BLaER1 treated with 17β-estradiol and CSF1 and Interleukin-3, amounts not matched to agents 10 nM and 100 nM (cell line): ENCODE measurements at regions not wholly inside any gene's neighbourhood (a gene's known extent, or its start where the extent isn't known, plus 50 kb on each side); places are given as distances from the start of the nearest gene placed in this dataset.

Experiments used
- H3K27ac ChIP-seq, 11 experiments: shearing (Covaris generic); formaldehyde crosslinking; 2 replicates each; pipeline ENCODE4 v1.8.1; 2022
- H3K27me3 ChIP-seq, 11 experiments: shearing (Covaris generic); formaldehyde crosslinking; 2 replicates each; pipeline ENCODE4 v1.8.1; 2022
- H3K36me3 ChIP-seq, 11 experiments: shearing (Covaris generic); formaldehyde crosslinking; 2 replicates each; pipeline ENCODE4 v1.8.1; 2022
- H3K4me1 ChIP-seq, 10 experiments: shearing (Covaris generic); formaldehyde crosslinking; 2 replicates each; pipeline ENCODE4 v1.8.1; 2022
- H3K4me2 ChIP-seq, 11 experiments: shearing (Covaris generic); formaldehyde crosslinking; 2 replicates each; pipeline ENCODE4 v1.8.1; 2022
- H3K4me3 ChIP-seq, 10 experiments: shearing (Covaris generic); formaldehyde crosslinking; 2 replicates each; pipeline ENCODE4 v1.8.1; 2022
- H3K9ac ChIP-seq, 11 experiments: shearing (Covaris generic); formaldehyde crosslinking; 2 replicates each; pipeline ENCODE4 v1.8.1; 2022
- H3K9me3 ChIP-seq, 11 experiments: shearing (Covaris generic); formaldehyde crosslinking; replicated peaks in 1 of 11; 2 replicates each; pipeline ENCODE4 v1.8.1; 2022
- H4K20me1 ChIP-seq, 11 experiments: shearing (Covaris generic); formaldehyde crosslinking; 2 replicates each; pipeline ENCODE4 v1.8.1; 2022
- Cebpa-rat ChIP-seq, 11 experiments: shearing (Covaris generic); IDR thresholded peaks; 2 replicates each; pipeline ENCODE4 v1.8.1; 2022

DNA sequence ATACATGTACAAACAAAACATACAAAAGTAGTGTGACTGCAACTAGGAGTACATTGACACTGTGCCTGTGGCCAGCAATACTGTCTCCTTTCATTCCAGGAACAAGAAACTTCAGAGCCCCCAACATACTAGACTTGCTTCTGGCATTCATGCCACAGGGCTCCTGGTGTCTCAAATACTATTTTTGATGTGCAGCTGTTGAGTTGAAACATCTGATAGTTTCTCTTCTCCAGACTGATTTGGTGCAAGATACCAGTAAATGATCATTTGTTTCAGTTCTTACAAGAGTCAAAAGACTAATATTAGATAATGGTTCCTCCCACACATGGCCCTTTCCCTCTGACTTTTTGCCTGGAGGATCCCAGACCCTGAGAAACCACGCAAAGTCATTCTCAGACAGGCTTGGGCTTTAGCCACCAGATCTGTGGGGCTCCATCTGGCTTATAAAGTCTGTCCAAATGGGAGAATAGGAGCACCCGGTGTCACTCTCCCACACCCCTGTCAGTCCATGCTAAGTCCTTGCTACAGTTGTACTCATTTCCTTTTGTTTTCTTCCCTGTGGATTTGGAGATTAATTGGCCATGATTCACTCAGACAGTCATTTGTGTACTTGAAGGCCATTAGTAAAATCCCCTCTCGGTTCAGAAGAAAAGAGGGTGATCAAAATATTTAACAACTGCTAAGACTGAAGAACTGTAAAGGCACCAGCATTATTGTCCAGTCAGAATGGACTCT is 163.5 kb upstream of the RUNX1 start:
- Histone ChIP-seq H3K27me3 (no peaks in the 10 kb centered on the region), H3K9ac (no peak overlapping the region), H3K4me2 (peak overlapping the region in 8 of 11 experiments; percentile 4 to 57 (median 26); a peak in 12 of 22 replicates), H4K20me1 (no peaks in the 10 kb centered on the region), H3K36me3 (no peaks in the 10 kb centered on the region; a peak in 1 of 22 replicates), H3K27ac (0 out of 22 replicates have a peak overlapping the region, but pooled peaks of 1 of the 11 experiments have one; percentile 14), H3K4me3 (no peak overlapping the region), H3K9me3 (peaks cover 14 to 59% (median 45%) of the 10 kb centered on the region in 11 experiments), H3K4me1 (peaks cover 0 to 43% (median 22%) of the 10 kb centered on the region in 10 experiments; a peak in 13 of 20 replicates)
- no peak for TF ChIP-seq Cebpa-rat (IDR thresholded peaks at IDR 0.05)

DNA sequence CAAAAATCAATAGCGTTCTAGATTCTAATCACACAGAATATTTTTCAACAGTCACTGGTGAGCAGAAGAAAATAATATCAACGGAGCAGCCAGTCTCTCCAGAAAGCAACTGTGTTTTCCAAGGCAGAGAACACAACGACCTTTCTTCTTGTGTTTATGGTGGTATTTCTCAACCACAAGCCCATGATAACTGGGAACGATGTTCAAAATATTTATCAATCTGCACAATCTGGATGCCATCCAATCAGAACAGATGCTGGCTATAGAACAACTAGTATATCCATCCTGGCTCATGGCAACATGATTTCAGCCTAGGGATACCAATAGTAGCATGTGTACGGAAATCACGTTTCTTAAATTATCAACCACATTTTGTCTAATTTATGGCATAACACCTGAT is 162.7 kb upstream of the RUNX1 start:
- no peaks in the 10 kb centered on the region; a peak in 1 of 22 replicates for H3K36me3 ChIP-seq
- no peak for TF ChIP-seq Cebpa-rat (IDR thresholded peaks at IDR 0.05)
- no peaks in the 10 kb centered on the region for H3K27me3 ChIP-seq
- no peak overlapping the region for H3K4me3 ChIP-seq
- peaks cover 7 to 51% (median 29%) of the 10 kb centered on the region in 10 experiments; a peak in 17 of 20 replicates for H3K4me1 ChIP-seq
- H3K4me2 ChIP-seq, result peak overlapping the region in 3 of 11 experiments; percentile 27 to 57 (median 27); a peak in 2 of 22 replicates
- H3K27ac ChIP-seq, result no peak overlapping the region
- H3K9me3 ChIP-seq, result peaks cover 14 to 67% (median 47%) of the 10 kb centered on the region in 11 experiments
- no peaks in the 10 kb centered on the region for H4K20me1 ChIP-seq
- H3K9ac ChIP-seq, result no peak overlapping the region

DNA sequence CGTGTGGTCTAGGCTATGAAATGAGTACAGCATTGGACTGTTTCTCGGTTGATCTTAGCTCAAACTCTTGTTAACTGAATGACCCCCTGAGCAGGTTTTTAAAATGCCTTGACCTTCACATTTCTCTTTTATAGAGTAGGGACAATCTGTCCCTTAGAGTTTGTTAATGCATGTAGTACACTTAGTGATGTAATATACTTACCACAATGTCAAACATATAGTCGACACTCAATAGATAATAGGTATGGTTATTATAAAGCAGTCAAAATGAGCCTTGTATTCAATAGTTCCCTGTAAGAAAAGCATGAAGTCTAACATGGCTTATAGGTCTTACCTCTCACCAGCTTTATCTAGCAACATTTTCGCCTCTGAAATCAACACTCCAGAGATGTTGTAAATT is 161.0 kb upstream of the RUNX1 start:
- Histone ChIP-seq H3K4me3 (no peak overlapping the region), H3K27me3 (no peaks in the 10 kb centered on the region), H3K9me3 (peaks cover 14 to 67% (median 48%) of the 10 kb centered on the region in 11 experiments), H4K20me1 (no peaks in the 10 kb centered on the region), H3K4me1 (peaks cover 24 to 57% (median 38%) of the 10 kb centered on the region in 10 experiments), H3K36me3 (no peaks in the 10 kb centered on the region; a peak in 1 of 22 replicates), H3K4me2 (no peak overlapping the region), H3K27ac (no peak overlapping the region), H3K9ac (no peak overlapping the region)
- TF ChIP-seq Cebpa-rat (IDR thresholded peaks at IDR 0.05), result no peak

DNA sequence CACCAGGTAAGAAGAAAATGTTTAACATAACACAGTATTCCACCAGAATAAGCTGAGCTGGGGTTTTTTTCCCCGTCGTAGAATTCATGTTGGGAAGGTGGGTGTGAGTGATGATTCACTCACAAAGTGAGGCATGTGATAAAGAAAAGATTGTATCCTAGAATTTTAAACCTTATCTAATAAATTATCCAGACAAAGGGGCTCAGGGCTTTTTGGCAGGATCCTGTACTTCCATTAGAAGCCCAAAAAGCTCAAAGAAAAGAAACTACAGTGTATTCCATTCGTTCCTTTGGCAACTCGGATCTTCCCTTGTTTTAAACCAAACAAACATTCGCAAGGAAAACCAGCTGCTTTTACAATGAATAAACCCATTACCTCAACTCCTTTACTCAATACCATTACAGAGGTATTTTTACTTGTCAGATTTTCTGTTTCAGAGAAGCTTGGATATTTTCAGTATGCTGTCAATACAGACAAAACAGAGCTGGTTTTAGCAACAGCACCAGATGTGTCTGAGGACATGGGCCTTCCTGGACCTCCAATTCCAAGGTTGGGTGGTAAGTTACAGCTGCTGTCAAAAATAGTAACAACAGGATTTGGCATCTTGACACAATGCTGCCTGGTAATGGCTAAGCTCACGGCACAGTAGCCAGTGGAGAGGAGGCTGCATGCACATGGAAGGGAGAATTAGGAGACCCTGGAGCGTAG is 159.9 kb upstream of the RUNX1 start:
- H3K9ac ChIP-seq, result no peak overlapping the region
- no peak overlapping the region for H3K27ac ChIP-seq
- no peak for TF ChIP-seq Cebpa-rat (IDR thresholded peaks at IDR 0.05)
- peaks cover 14 to 62% (median 48%) of the 10 kb centered on the region in 11 experiments for H3K9me3 ChIP-seq
- H3K4me1 ChIP-seq, result peaks cover 35 to 57% (median 44%) of the 10 kb centered on the region in 10 experiments
- no peak overlapping the region for H3K4me2 ChIP-seq
- H3K4me3 ChIP-seq, result no peak overlapping the region; a peak in 1 of 20 replicates
- no peaks in the 10 kb centered on the region for H3K27me3 ChIP-seq
- H3K36me3 ChIP-seq, result no peaks in the 10 kb centered on the region; a peak in 1 of 22 replicates
- H4K20me1 ChIP-seq, result no peaks in the 10 kb centered on the region

DNA sequence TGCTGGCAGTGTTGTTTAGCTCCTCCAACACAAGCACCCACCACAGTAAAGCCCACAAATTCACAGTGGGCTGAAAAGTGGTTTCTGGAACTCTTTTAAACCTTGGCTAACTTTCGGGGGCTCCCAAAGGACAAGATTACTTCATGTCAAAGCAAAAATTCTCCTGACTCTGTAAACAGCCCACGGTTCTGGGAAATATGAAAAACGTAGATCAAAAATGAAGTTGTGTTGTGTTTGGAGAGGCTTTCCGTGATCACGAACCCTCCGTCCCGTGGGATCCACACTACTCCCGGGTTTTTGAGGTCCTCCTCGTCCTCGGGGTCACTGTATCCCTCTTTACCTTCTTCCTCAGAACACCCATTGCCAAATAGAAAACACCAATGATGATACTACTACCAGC is 159.0 kb upstream of the RUNX1 start:
- Histone ChIP-seq H3K4me2 (peak overlapping the region in 2 of 11 experiments; percentile 1 to 8; a peak in 2 of 22 replicates), H3K4me1 (peaks cover 44 to 64% (median 50%) of the 10 kb centered on the region in 10 experiments), H3K9me3 (peaks cover 14 to 53% (median 41%) of the 10 kb centered on the region in 11 experiments), H3K27ac (no peak overlapping the region), H3K4me3 (no peak overlapping the region), H3K36me3 (no peaks in the 10 kb centered on the region; a peak in 1 of 22 replicates), H3K9ac (no peak overlapping the region), H4K20me1 (no peaks in the 10 kb centered on the region), H3K27me3 (no peaks in the 10 kb centered on the region)
- TF ChIP-seq Cebpa-rat (IDR thresholded peaks at IDR 0.05), result no peak

DNA sequence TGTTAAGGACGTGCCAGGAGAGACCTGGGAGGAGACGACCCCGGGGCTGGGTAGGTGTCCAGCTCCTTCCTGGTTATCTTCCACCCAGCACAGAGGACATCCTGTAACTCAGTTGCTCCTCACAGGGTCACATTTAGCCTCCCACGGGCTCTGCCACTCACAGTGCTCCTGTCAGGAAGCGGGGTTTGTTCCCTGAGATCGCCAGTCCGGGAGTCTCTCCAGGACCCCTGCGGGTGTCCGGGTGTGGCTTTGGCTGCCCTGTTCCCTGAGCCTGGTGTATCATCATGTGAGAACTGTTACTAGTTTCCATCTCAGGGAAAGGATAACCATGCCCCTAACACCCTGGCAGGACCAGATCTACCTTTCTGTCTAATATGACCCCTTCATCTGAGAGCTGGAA is 158.2 kb upstream of the RUNX1 start:
- Histone ChIP-seq H3K9ac (peak overlapping the region in 1 of 11 experiments; percentile 72; a peak in 1 of 22 replicates), H3K4me1 (peaks cover 40 to 58% (median 46%) of the 10 kb centered on the region in 10 experiments), H3K4me3 (peak overlapping the region in 1 of 10 experiments; percentile 3; a peak in 1 of 20 replicates), H3K27ac (peak overlapping the region in 7 of 11 experiments; percentile 21 to 85 (median 80); a peak in 11 of 22 replicates), H3K9me3 (peaks cover 14 to 48% (median 41%) of the 10 kb centered on the region in 11 experiments), H3K27me3 (no peaks in the 10 kb centered on the region), H4K20me1 (no peaks in the 10 kb centered on the region), H3K36me3 (no peaks in the 10 kb centered on the region; a peak in 1 of 22 replicates), H3K4me2 (peak overlapping the region in 9 of 11 experiments; percentile 77 to 88 (median 84); a peak in 17 of 22 replicates)
- TF ChIP-seq Cebpa-rat (IDR thresholded peaks at IDR 0.05), result no peak

DNA sequence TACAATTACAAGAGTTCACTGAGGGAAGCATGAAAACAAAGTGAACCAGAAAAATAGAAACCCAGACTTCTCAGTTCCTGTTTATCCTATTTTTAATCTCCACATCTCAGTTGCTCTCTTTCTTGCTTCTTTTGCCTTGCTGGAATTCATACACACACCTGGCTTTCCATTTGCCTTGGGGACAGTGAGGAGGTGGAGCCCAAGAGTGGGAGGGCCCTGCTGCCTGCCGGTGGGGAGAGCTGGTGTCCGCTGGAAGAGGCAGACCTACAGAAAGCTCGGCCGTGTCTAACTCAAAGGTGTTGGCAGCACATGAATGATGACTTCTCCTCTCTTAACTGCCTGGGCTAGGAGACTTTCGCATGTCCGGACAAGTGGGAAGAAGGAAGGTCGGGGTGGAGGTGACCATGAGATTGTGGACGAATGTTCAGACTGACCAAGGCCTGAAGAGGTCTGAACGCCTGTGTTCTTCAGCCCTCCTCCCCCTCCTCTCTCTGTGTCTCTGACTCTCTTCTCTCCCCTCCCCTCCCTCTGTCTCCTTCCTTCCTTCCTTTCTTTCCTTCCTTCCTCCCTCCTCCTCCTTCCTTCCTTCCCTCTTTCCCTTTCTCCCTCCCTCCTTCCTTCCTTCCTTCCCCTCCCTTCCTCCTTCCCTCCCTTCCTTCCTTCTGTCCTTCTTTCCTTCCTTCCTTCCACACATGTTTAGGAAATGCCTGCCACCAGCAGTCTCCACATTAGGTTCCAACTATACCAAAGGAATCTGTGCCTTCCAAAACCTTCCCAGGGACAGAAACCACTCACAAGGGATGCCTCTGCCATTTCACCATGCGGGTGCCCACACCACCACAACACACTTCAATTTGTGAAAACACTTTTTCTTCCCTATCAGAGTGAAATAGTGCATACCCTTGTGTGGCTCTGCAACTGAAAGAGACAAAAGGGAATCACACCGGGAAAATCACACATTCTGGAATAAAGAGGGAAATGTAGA is 157.3 kb upstream of the RUNX1 start:
- Histone ChIP-seq H3K36me3 (no peaks in the 10 kb centered on the region; a peak in 1 of 22 replicates), H3K27ac (peak overlapping the region; percentile 27 to 86 (median 83); a peak in 21 of 22 replicates), H3K4me2 (peak overlapping the region; percentile 75 to 88 (median 84)), H3K4me3 (peak overlapping the region in 3 of 10 experiments; percentile 3 to 32 (median 24); a peak in 1 of 20 replicates), H3K27me3 (no peaks in the 10 kb centered on the region), H4K20me1 (no peaks in the 10 kb centered on the region), H3K9ac (peak overlapping the region in 9 of 11 experiments; percentile 48 to 76 (median 73); a peak in 17 of 22 replicates), H3K9me3 (peaks cover 14 to 44% (median 41%) of the 10 kb centered on the region in 11 experiments), H3K4me1 (peaks cover 38 to 52% (median 43%) of the 10 kb centered on the region in 10 experiments)
- TF ChIP-seq Cebpa-rat (IDR thresholded peaks at IDR 0.05), result no peak
